ENCODE measurements at regions not wholly inside any gene's neighbourhood (a gene's known extent, or its start where the extent isn't known, plus 50 kb on each side); places are given as distances from the start of the nearest gene placed in this dataset.

DNA sequence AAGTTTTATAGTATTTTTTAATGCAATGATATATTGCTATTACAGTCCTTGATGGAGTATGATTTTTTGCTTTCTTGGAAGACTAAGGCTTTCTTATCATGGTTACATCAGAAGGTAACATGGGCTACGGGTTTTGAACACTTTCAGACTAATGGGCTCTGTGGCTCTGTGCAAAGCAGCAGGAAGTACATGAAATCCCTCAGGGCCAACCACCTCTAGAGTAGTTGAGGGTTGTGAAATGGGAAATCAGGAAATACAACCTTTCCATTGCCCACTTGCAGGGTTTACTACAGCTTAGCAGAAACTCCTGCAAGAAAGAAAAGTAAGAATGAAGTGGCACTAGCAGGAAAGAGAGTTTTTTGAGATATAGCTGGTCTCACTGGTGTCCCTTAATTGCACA lies 853.5 kb downstream of the KCNMA1 start:
- H3K4me3 ChIP-seq: no peak overlapping the region
- H3K4me1 ChIP-seq: peaks cover 0 to 21% (median 14%) of the 10 kb centered on the region in 4 donors
- TF ChIP-seq POLR2AphosphoS5 (IDR thresholded peaks at IDR 0.05) (no peak), POLR2A (IDR thresholded peaks at IDR 0.05; ENCODE audit: low read depth) (no peak), EP300 (IDR thresholded peaks at IDR 0.05) (no peak)
- TF ChIP-seq, protein P1, sequence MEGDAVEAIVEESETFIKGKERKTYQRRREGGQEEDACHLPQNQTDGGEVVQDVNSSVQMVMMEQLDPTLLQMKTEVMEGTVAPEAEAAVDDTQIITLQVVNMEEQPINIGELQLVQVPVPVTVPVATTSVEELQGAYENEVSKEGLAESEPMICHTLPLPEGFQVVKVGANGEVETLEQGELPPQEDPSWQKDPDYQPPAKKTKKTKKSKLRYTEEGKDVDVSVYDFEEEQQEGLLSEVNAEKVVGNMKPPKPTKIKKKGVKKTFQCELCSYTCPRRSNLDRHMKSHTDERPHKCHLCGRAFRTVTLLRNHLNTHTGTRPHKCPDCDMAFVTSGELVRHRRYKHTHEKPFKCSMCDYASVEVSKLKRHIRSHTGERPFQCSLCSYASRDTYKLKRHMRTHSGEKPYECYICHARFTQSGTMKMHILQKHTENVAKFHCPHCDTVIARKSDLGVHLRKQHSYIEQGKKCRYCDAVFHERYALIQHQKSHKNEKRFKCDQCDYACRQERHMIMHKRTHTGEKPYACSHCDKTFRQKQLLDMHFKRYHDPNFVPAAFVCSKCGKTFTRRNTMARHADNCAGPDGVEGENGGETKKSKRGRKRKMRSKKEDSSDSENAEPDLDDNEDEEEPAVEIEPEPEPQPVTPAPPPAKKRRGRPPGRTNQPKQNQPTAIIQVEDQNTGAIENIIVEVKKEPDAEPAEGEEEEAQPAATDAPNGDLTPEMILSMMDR (IDR thresholded peaks at IDR 0.05): no peak
- H3K36me3 ChIP-seq: no peaks in the 10 kb centered on the region
- no peaks in the 10 kb centered on the region for H3K27me3 ChIP-seq
- WGBS: 85% methylated on average over 1 of the region's 1 CpG
- intact Hi-C loops (cut with DNase I): no loop called here
- H3K27ac ChIP-seq (replicated peaks in 1 of 4): no peak overlapping the region
- DNase-seq (ENCODE audit: extremely low spot score): no peak
- H3K9me3 ChIP-seq: no peaks in the 10 kb centered on the region

DNA sequence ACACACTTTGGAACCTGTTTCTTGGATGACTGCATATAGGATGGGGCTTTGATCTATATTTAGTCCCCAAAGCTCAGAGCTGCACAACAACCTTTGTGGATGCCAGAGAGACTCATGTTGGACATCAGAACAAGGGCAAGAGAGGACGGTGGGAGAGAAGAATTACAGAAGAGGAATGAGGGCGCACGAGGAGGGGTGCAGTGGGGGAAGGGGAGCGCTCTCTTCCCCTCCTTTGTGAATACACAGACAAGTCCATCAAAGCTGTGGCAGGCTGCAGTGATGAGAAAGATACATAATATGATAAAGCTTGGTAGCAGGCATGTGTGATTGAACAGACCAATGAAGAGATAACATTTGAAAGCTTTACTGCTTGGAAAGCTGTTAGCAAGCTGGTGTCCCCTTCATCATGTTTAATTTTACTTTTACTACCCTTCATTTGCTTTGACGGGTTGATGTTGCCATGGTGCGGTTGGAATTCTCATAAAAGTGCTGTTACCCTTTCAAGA lies 857.8 kb downstream of the KCNMA1 start:
- Histone ChIP-seq H3K4me1 (peaks cover 0 to 18% (median 13%) of the 10 kb centered on the region in 4 donors), H3K4me3 (no peak overlapping the region), H3K36me3 (no peaks in the 10 kb centered on the region), H3K27me3 (no peaks in the 10 kb centered on the region), H3K27ac (replicated peaks in 1 of 4) (peak overlapping the region in 1 of 4 donors; percentile 13), H3K9me3 (no peaks in the 10 kb centered on the region)
- TF ChIP-seq, protein P1 (IDR thresholded peaks at IDR 0.05): no peak
- WGBS: 71% methylated on average over 6 of the region's 6 CpGs
- intact Hi-C loops (cut with DNase I): no loop called here
- no peak for DNase-seq (ENCODE audit: extremely low spot score)

DNA sequence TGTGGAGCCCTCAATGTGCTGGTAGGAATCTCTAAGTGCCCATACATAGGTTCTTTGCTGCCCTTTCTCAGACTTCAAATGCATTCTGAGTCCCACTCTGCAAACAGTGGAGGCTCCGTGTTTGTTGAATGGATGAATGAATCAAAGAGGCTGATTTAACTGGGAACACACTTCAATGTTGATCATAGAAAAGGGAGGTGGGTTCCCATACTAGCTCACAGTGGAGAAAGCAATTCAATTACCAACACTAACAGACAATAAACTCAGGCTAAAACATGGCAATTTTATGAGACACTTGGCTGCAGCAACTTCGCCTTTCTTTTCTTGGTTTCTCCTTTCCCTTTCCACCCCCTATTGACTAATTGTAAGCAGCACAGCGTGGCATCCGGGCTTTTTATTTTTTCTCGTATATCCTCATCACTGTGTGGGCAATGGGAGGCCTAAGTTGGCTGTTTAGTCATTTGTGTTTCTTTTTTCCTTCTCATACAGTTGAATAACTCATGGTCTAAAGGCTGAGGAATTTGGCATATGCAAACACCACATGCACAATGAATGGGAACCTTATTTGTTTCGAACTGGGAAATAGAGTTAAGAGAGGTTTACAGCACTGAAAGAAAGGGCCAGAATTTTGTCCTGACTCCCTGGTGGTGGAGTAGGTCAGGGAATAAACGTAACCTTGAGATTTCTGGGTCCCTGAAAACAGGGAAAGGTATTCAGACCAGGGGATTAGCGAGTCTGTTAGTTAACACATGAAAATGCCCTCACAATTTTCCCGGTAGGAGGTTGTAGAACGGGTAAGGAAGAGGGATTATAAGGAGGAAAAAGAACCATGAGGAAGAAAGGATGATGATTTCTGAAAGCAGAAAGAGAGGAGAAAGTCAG lies 858.5 kb downstream of the KCNMA1 start:
- peak overlapping the region in 1 of 4 donors; percentile 13 for H3K27ac ChIP-seq (replicated peaks in 1 of 4)
- intact Hi-C loops (cut with DNase I): no loop called here

GRCh38 chr10:76774987-76775603 lies 862.5 kb downstream of the KCNMA1 start:
- Histone ChIP-seq H3K4me1 (peaks cover 0 to 6% (median 2%) of the 10 kb centered on the region in 4 donors), H3K36me3 (no peaks in the 10 kb centered on the region), H3K27me3 (no peaks in the 10 kb centered on the region), H3K9me3 (peaks cover 0 to 6% (median 3%) of the 10 kb centered on the region in 4 donors), H3K4me3 (no peak overlapping the region), H3K27ac (replicated peaks in 1 of 4) (no peak overlapping the region)
- TF ChIP-seq POLR2AphosphoS5 (IDR thresholded peaks at IDR 0.05): no peak
- no peak for TF ChIP-seq EP300 (IDR thresholded peaks at IDR 0.05)
- TF ChIP-seq, protein P1 (IDR thresholded peaks at IDR 0.05): no peak
- TF ChIP-seq POLR2A (IDR thresholded peaks at IDR 0.05; ENCODE audit: low read depth): no peak
- DNase-seq (ENCODE audit: extremely low spot score): no peak
- 84% methylated on average over 4 of the region's 4 CpGs for WGBS
- intact Hi-C loops (cut with DNase I): no loop called here

More for the DNA sequence above, 858.5 kb downstream of the KCNMA1 start:
- no peaks in the 10 kb centered on the region for H3K27me3 ChIP-seq
- peaks cover 0 to 3% (median 1%) of the 10 kb centered on the region in 4 donors for H3K9me3 ChIP-seq
- TF ChIP-seq POLR2AphosphoS5 (IDR thresholded peaks at IDR 0.05): no peak
- TF ChIP-seq, protein P1 (IDR thresholded peaks at IDR 0.05): peak in 1 of 3 experiments; percentile 10
- H3K4me1 ChIP-seq: peaks cover 0 to 11% (median 6%) of the 10 kb centered on the region in 4 donors
- no peaks in the 10 kb centered on the region for H3K36me3 ChIP-seq
- 64% methylated on average over 10 of the region's 10 CpGs for WGBS
- H3K4me3 ChIP-seq: no peak overlapping the region
- no peak for DNase-seq (ENCODE audit: extremely low spot score)

All from esophagus muscularis mucosa (tissue), 4 donors.